Astrocyte (in vitro differentiated cells and primary cell): ENCODE measurements at regions not wholly inside any gene's neighbourhood (a gene's known extent, or its start where the extent isn't known, plus 50 kb on each side); places are given as distances from the start of the nearest gene placed in this dataset.

Experiments used
- DNase-seq: peaks from one replicate; pipeline ENCODE4 v3.0.0-alpha.2; 2010; ENCODE audit warnings: low read depth
- FAIRE-seq: peaks from 2 replicates; lab custom pipeline; 2011; peaks lifted over from hg19 to GRCh38; lab: Jason Lieb, UNC
- H2AFZ ChIP-seq: 2 replicates; pipeline ENCODE4 v1.6.0; 2012; ENCODE audit warnings: low read depth, low read length, inconsistent platforms
- H3K27ac ChIP-seq: 2 replicates; pipeline ENCODE4 v1.5.1; 2011; ENCODE audit warnings: low read depth, low read length, inconsistent platforms
- H3K27me3 ChIP-seq: 2 replicates; pipeline ENCODE4 v1.6.0; 2011; ENCODE audit warnings: low read length, inconsistent platforms; ENCODE audit not compliant: insufficient read depth
- H3K36me3 ChIP-seq: 2 replicates; pipeline ENCODE4 v1.5.1; 2011; ENCODE audit warnings: low read length, inconsistent platforms; ENCODE audit not compliant: insufficient read depth
- H3K4me1 ChIP-seq: 2 replicates; pipeline ENCODE4 v1.5.1; 2011; ENCODE audit warnings: low read length, inconsistent platforms; ENCODE audit not compliant: insufficient read depth
- H3K4me2 ChIP-seq: 2 replicates; pipeline ENCODE4 v1.6.0; 2012; ENCODE audit warnings: low read length, inconsistent platforms
- H3K4me3 ChIP-seq: 2 replicates; pipeline ENCODE4 v1.5.1; 2011; ENCODE audit warnings: low read depth, mild to moderate bottlenecking, low read length, inconsistent platforms; ENCODE audit not compliant: insufficient read depth
- H3K79me2 ChIP-seq: 2 replicates; pipeline ENCODE4 v1.6.0; 2012; ENCODE audit warnings: mild to moderate bottlenecking, low read length, inconsistent platforms; ENCODE audit not compliant: insufficient read depth
- H3K9ac ChIP-seq: 2 replicates; pipeline ENCODE4 v1.6.0; 2012; ENCODE audit warnings: mild to moderate bottlenecking, low read length, inconsistent platforms
- H3K9me3 ChIP-seq: 2 replicates; pipeline ENCODE4 v1.5.1; 2012; ENCODE audit warnings: low read depth, mild to moderate bottlenecking, low read length, inconsistent platforms; ENCODE audit not compliant: insufficient read depth
- H4K20me1 ChIP-seq: 2 replicates; pipeline ENCODE4 v1.6.0; 2012; ENCODE audit warnings: low read length, inconsistent platforms; ENCODE audit not compliant: insufficient read depth
- H3K27ac Mint-ChIP-seq: one replicate; pipeline ENCODE4 v1.8.0; 2021; ENCODE audit warnings: mild to moderate bottlenecking, mixed read lengths; ENCODE audit not compliant: unreplicated experiment
- H3K27me3 Mint-ChIP-seq: one replicate; pipeline ENCODE4 v1.8.0; 2021; ENCODE audit warnings: low read depth, mixed read lengths; ENCODE audit not compliant: unreplicated experiment
- H3K36me3 Mint-ChIP-seq: one replicate; pipeline ENCODE4 v1.8.0; 2021; ENCODE audit warnings: low read depth, mixed read lengths; ENCODE audit not compliant: unreplicated experiment
- H3K4me1 Mint-ChIP-seq: one replicate; pipeline ENCODE4 v1.8.0; 2021; ENCODE audit warnings: low read depth, mixed read lengths; ENCODE audit not compliant: unreplicated experiment
- H3K4me3 Mint-ChIP-seq: one replicate; pipeline ENCODE4 v1.8.0; 2021; ENCODE audit warnings: mild to moderate bottlenecking, moderate library complexity, mixed read lengths; ENCODE audit not compliant: unreplicated experiment
- H3K9me3 Mint-ChIP-seq: one replicate; pipeline ENCODE4 v1.8.0; 2021; ENCODE audit warnings: mild to moderate bottlenecking, mixed read lengths; ENCODE audit not compliant: unreplicated experiment
- EZH2 ChIP-seq: IDR thresholded peaks from 2 replicates; pipeline ENCODE4 v1.6.1; 2012; ENCODE audit warnings: mild to moderate bottlenecking, low read length, inconsistent platforms; ENCODE audit not compliant: insufficient read depth
- TF ChIP-seq, protein P1 (sequence below): IDR thresholded peaks from 2 replicates; pipeline ENCODE4 v1.5.1; 2011; ENCODE audit warnings: low read depth, mild to moderate bottlenecking, inconsistent platforms, low read length, moderate library complexity; ENCODE audit not compliant: insufficient read depth

- FAIRE-seq (no peak), DNase-seq (no peak)
- H3K4me1 Mint-ChIP-seq: peaks cover 11% of the 10 kb centered on the region
- no peaks in the 10 kb centered on the region for H3K27me3 ChIP-seq
- no peaks in the 10 kb centered on the region for H3K79me2 ChIP-seq
- no peaks in the 10 kb centered on the region for H3K27me3 Mint-ChIP-seq
- no peaks in the 10 kb centered on the region for H4K20me1 ChIP-seq
- H3K36me3 ChIP-seq: no peaks in the 10 kb centered on the region
- no peak overlapping the region for H3K9ac ChIP-seq
- H3K4me2 ChIP-seq: no peak overlapping the region
- H3K36me3 Mint-ChIP-seq: no peaks in the 10 kb centered on the region
- TF ChIP-seq, protein P1, sequence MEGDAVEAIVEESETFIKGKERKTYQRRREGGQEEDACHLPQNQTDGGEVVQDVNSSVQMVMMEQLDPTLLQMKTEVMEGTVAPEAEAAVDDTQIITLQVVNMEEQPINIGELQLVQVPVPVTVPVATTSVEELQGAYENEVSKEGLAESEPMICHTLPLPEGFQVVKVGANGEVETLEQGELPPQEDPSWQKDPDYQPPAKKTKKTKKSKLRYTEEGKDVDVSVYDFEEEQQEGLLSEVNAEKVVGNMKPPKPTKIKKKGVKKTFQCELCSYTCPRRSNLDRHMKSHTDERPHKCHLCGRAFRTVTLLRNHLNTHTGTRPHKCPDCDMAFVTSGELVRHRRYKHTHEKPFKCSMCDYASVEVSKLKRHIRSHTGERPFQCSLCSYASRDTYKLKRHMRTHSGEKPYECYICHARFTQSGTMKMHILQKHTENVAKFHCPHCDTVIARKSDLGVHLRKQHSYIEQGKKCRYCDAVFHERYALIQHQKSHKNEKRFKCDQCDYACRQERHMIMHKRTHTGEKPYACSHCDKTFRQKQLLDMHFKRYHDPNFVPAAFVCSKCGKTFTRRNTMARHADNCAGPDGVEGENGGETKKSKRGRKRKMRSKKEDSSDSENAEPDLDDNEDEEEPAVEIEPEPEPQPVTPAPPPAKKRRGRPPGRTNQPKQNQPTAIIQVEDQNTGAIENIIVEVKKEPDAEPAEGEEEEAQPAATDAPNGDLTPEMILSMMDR: no peak
- TF ChIP-seq EZH2: no peak
- H3K4me3 ChIP-seq: no peak overlapping the region
- H3K9me3 ChIP-seq: no peaks in the 10 kb centered on the region
- H3K27ac Mint-ChIP-seq: peak overlapping the region; percentile 4
- H3K27ac ChIP-seq: no peak overlapping the region
- H3K4me1 ChIP-seq: peaks cover 4% of the 10 kb centered on the region
- no peak overlapping the region for H3K4me3 Mint-ChIP-seq
- H2AFZ ChIP-seq: no peak overlapping the region
- H3K9me3 Mint-ChIP-seq: no peaks in the 10 kb centered on the region
Measured at GRCh38 chr13:105446197-105446596, 1089.3 kb downstream of the EFNB2 start.

DNA sequence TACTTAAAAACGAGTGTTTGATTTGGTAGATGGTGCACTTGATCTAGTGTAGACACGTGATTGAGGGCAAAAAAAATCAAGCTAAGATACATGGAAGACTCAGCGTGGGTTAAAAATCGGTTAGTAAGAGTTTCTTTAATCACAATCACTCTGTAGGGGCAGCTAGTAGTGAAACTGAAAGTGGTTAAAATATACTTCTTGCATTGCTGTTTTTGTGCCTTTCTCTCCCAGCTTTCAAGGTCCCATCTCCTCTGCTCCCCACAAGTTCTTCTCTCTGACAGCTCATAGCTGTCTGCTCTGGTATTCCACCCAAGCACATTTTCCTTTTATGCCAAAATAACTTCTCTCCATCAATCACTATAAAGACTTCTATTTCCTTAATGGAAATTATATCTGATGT lies 1089.7 kb downstream of the EFNB2 start:
- no peaks in the 10 kb centered on the region for H3K36me3 Mint-ChIP-seq
- no peaks in the 10 kb centered on the region for H3K9me3 Mint-ChIP-seq
- H3K9me3 ChIP-seq: no peaks in the 10 kb centered on the region
- H3K4me1 ChIP-seq: peaks cover 4% of the 10 kb centered on the region
- no peak overlapping the region for H3K4me3 Mint-ChIP-seq
- no peaks in the 10 kb centered on the region for H3K27me3 Mint-ChIP-seq
- peak overlapping the region; percentile 4 for H3K27ac Mint-ChIP-seq
- DNase-seq (no peak), FAIRE-seq (no peak)
- H3K27ac ChIP-seq: no peak overlapping the region
- H3K36me3 ChIP-seq: no peaks in the 10 kb centered on the region
- H3K4me3 ChIP-seq: no peak overlapping the region
- H3K4me2 ChIP-seq: no peak overlapping the region
- peaks cover 11% of the 10 kb centered on the region for H3K4me1 Mint-ChIP-seq
- no peaks in the 10 kb centered on the region for H3K79me2 ChIP-seq
- no peaks in the 10 kb centered on the region for H3K27me3 ChIP-seq
- H2AFZ ChIP-seq: no peak overlapping the region
- TF ChIP-seq EZH2: no peak
- no peaks in the 10 kb centered on the region for H4K20me1 ChIP-seq
- H3K9ac ChIP-seq: no peak overlapping the region

GRCh38 chr13:105442949-105443699 lies 1092.3 kb downstream of the EFNB2 start:
- H3K27me3 ChIP-seq: no peaks in the 10 kb centered on the region
- no peaks in the 10 kb centered on the region for H3K79me2 ChIP-seq
- TF ChIP-seq EZH2: no peak
- TF ChIP-seq, protein P1: no peak
- no peaks in the 10 kb centered on the region for H3K36me3 ChIP-seq
- H3K4me1 ChIP-seq: peaks cover 4% of the 10 kb centered on the region
- no peak overlapping the region for H3K4me3 Mint-ChIP-seq
- H3K9me3 Mint-ChIP-seq: no peaks in the 10 kb centered on the region
- peak overlapping the region; percentile 31 for H3K9ac ChIP-seq
- H3K36me3 Mint-ChIP-seq: no peaks in the 10 kb centered on the region
- H3K27ac Mint-ChIP-seq: peak overlapping the region; percentile 88
- H3K27me3 Mint-ChIP-seq: no peaks in the 10 kb centered on the region
- peak overlapping the region; percentile 75 for H3K27ac ChIP-seq
- H3K4me2 ChIP-seq: peak overlapping the region; percentile 16
- no peaks in the 10 kb centered on the region for H4K20me1 ChIP-seq
- H3K4me1 Mint-ChIP-seq: peaks cover 11% of the 10 kb centered on the region
- H3K4me3 ChIP-seq: no peak overlapping the region
- no peak overlapping the region for H2AFZ ChIP-seq
- DNase-seq (peak; percentile 99), FAIRE-seq (peak; percentile 94)
- no peaks in the 10 kb centered on the region for H3K9me3 ChIP-seq
